HFF-Myc (cell line): ENCODE measurements at regions not wholly inside any gene's neighbourhood (a gene's known extent, or its start where the extent isn't known, plus 50 kb on each side); places are given as distances from the start of the nearest gene placed in this dataset.

Experiments
- DNase-seq: peaks from one replicate; pipeline ENCODE4 v3.0.0-alpha.2; 2011; ENCODE audit warnings: low read depth; ENCODE audit errors: extremely low read depth
- H3K4me3 ChIP-seq: replicated peaks from 2 replicates; pipeline ENCODE4 v1.5.1; 2011; ENCODE audit warnings: low read depth, mild to moderate bottlenecking, control low read depth, low read length
- CTCF ChIP-seq: IDR thresholded peaks from 2 replicates; pipeline ENCODE4 v1.5.1; 2012; ENCODE audit warnings: mild to moderate bottlenecking, low read depth, low read length, control low read depth; ENCODE audit errors: missing control alignments

GRCh38 chr5:155786108-155786507 lies 540.9 kb upstream of the SGCD start:
- no peak for DNase-seq
- H3K4me3 ChIP-seq, result no peak overlapping the region
- TF ChIP-seq CTCF, result no peak

- TF ChIP-seq CTCF, result no peak
- H3K4me3 ChIP-seq, result no peak overlapping the region
- DNase-seq, result no peak
Measured at GRCh38 chr5:155792873-155793272, 534.1 kb upstream of the SGCD start.

- no peak for DNase-seq
- H3K4me3 ChIP-seq, result no peak overlapping the region
- TF ChIP-seq CTCF, result no peak
Measured at GRCh38 chr5:155794795-155795194, 532.2 kb upstream of the SGCD start.

GRCh38 chr5:155799308-155799707 lies 527.7 kb upstream of the SGCD start:
- no peak for TF ChIP-seq CTCF
- no peak overlapping the region for H3K4me3 ChIP-seq
- DNase-seq, result no peak

GRCh38 chr5:155807884-155808576 lies 518.9 kb upstream of the SGCD start:
- no peak for TF ChIP-seq CTCF
- DNase-seq, result no peak
- H3K4me3 ChIP-seq, result no peak overlapping the region

GRCh38 chr5:155815248-155815647 lies 511.7 kb upstream of the SGCD start:
- DNase-seq, result no peak
- no peak for TF ChIP-seq CTCF
- H3K4me3 ChIP-seq, result no peak overlapping the region

- no peak for DNase-seq
- no peak overlapping the region for H3K4me3 ChIP-seq
- TF ChIP-seq CTCF, result no peak
Measured at GRCh38 chr5:155822177-155822576, 504.8 kb upstream of the SGCD start.
